ENCODE measurements at regions not wholly inside any gene's neighbourhood (a gene's known extent, or its start where the extent isn't known, plus 50 kb on each side); places are given as distances from the start of the nearest gene placed in this dataset.

GRCh38 chr12:47507221-47507620 is 198.6 kb downstream of the RPAP3 start:
- TF ChIP-seq, protein P1, sequence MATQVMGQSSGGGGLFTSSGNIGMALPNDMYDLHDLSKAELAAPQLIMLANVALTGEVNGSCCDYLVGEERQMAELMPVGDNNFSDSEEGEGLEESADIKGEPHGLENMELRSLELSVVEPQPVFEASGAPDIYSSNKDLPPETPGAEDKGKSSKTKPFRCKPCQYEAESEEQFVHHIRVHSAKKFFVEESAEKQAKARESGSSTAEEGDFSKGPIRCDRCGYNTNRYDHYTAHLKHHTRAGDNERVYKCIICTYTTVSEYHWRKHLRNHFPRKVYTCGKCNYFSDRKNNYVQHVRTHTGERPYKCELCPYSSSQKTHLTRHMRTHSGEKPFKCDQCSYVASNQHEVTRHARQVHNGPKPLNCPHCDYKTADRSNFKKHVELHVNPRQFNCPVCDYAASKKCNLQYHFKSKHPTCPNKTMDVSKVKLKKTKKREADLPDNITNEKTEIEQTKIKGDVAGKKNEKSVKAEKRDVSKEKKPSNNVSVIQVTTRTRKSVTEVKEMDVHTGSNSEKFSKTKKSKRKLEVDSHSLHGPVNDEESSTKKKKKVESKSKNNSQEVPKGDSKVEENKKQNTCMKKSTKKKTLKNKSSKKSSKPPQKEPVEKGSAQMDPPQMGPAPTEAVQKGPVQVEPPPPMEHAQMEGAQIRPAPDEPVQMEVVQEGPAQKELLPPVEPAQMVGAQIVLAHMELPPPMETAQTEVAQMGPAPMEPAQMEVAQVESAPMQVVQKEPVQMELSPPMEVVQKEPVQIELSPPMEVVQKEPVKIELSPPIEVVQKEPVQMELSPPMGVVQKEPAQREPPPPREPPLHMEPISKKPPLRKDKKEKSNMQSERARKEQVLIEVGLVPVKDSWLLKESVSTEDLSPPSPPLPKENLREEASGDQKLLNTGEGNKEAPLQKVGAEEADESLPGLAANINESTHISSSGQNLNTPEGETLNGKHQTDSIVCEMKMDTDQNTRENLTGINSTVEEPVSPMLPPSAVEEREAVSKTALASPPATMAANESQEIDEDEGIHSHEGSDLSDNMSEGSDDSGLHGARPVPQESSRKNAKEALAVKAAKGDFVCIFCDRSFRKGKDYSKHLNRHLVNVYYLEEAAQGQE (IDR thresholded peaks at IDR 0.05; ENCODE audit: insufficient read depth in 1 of 2, low read depth in 2 of 2, low read length in 2 of 2) = no peak
- TF ChIP-seq POLR2AphosphoS5 (IDR thresholded peaks at IDR 0.05; ENCODE audit: low read depth, low read length) = no peak
- no peak for TF ChIP-seq TAF1 (IDR thresholded peaks at IDR 0.05; ENCODE audit: borderline replicate concordance, insufficient read depth, low read length)
- no peak for TF ChIP-seq SIN3A (IDR thresholded peaks at IDR 0.05; ENCODE audit: borderline replicate concordance, insufficient read depth, low read length)
- no peak for TF ChIP-seq FOXP2 (optimal IDR thresholded peaks at IDR 0.05; ENCODE audit: borderline replicate concordance, extremely low read depth, extremely low read length, insufficient read depth)
